CD4-positive, CD25-positive, alpha-beta regulatory T cell (primary cell): ENCODE measurements at regions not wholly inside any gene's neighbourhood (a gene's known extent, or its start where the extent isn't known, plus 50 kb on each side); places are given as distances from the start of the nearest gene placed in this dataset.

ENCODE experiments used
- ATAC-seq, 2 donors: fragments of 150-1000 bp; cut with Tn5 transposase; one replicate each; pipeline ENCODE4 v1.10.0; 2021; ENCODE audit warnings: low read depth in 2 of 2, moderate number of reproducible peaks in 2 of 2, moderate library complexity in 1 of 2
- DNase-seq, 3 donors: peaks; one replicate each; pipeline versions ENCODE4 v3.0.0 to v3.0.0-alpha.2; 2012 to 2022; ENCODE audit warnings: mixed read lengths in 1 of 3
- H3K27ac ChIP-seq: one replicate; pipeline ENCODE4 v1.7.0; 2013; ENCODE audit warnings: mild to moderate bottlenecking, low read length; ENCODE audit not compliant: insufficient read depth, poor library complexity, severe bottlenecking
- H3K27me3 ChIP-seq: one replicate; pipeline ENCODE4 v1.7.0; 2013; ENCODE audit warnings: low read length; ENCODE audit not compliant: control insufficient read depth, insufficient read depth
- H3K36me3 ChIP-seq: one replicate; pipeline ENCODE4 v1.7.0; 2013; ENCODE audit warnings: mild to moderate bottlenecking, low read length, moderate library complexity; ENCODE audit not compliant: control insufficient read depth, insufficient read depth
- H3K4me1 ChIP-seq: 2 replicates; pipeline ENCODE4 v1.7.0; 2013; ENCODE audit warnings: mild to moderate bottlenecking, low read length; ENCODE audit not compliant: insufficient read depth, control insufficient read depth, poor library complexity, severe bottlenecking
- H3K4me3 ChIP-seq: one replicate; pipeline ENCODE4 v1.7.0; 2013; ENCODE audit warnings: low read depth, mild to moderate bottlenecking, low read length, moderate library complexity
- H3K9me3 ChIP-seq, 2 experiments: 1 replicate in 1 of 2; 2 replicates in 1 of 2; pipeline ENCODE4 v1.7.0; 2013; ENCODE audit warnings: low read length in 2 of 2, mild to moderate bottlenecking in 1 of 2, moderate library complexity in 1 of 2; ENCODE audit not compliant: control insufficient read depth in 2 of 2
- H3K27ac Mint-ChIP-seq, 3 donors: one replicate each; pipeline ENCODE4 v1.8.0; 2020 to 2022; ENCODE audit warnings: mild to moderate bottlenecking in 3 of 3, mixed read lengths in 3 of 3, moderate library complexity in 2 of 3
- H3K27me3 Mint-ChIP-seq: one replicate; pipeline ENCODE4 v1.8.0; 2022; ENCODE audit warnings: mild to moderate bottlenecking, mixed read lengths
- H3K36me3 Mint-ChIP-seq: one replicate; pipeline ENCODE4 v1.8.0; 2020; ENCODE audit warnings: mixed read lengths
- H3K4me1 Mint-ChIP-seq, 4 donors: one replicate each; pipeline ENCODE4 v1.8.0; 2020 to 2022; ENCODE audit warnings: mixed read lengths in 4 of 4, mild to moderate bottlenecking in 1 of 4
- H3K4me3 Mint-ChIP-seq, 4 donors: one replicate each; pipeline ENCODE4 v1.8.0; 2020 to 2022; ENCODE audit warnings: mild to moderate bottlenecking in 4 of 4, mixed read lengths in 4 of 4, moderate library complexity in 3 of 4
- H3K9me3 Mint-ChIP-seq, 7 donors: one replicate each; pipeline ENCODE4 v1.8.0; 2020 to 2022; ENCODE audit warnings: mixed read lengths in 7 of 7, mild to moderate bottlenecking in 3 of 7, moderate library complexity in 2 of 7

DNA sequence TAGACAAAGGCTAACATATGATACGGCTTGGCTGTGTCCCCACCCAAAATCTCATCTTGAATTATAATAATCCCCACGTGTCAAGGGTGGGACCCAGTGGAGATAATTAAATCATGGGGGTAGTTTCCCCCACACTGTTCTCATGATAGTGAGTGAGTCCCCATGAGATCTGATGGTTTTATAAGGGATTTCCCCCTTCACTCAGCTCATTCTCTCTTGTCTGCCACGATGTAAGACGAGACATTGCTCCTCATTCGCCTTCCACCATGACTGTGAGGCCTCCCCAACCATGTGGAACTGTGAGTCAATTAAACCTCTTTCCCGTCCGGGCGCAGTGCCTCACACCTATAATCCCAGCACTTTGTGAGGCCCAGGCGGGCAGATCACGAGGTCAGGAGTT, 143.5 kb downstream of the RXFP2 start:
- no peaks in the 10 kb centered on the region for H3K4me1 Mint-ChIP-seq
- no peak for ATAC-seq

DNA sequence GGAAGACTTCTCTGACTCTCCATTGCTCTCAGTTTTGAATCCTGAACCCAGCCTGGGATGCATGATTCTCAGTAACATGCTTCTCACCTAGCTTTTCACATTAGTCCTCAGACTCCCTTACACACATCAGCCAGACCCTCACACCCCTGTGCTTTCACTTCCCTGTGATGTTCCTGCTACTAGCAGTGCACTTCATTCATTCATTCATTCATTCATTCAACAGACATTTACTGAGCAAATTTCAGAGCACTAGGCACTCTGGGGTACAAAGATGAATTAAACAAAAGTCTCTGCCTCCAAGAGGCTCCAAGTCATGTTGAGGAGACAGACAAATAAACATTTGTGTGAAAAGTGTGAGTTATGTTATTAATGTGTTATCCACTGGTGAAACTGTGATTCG, 145.2 kb downstream of the RXFP2 start:
- H3K27me3 Mint-ChIP-seq: peaks cover 12% of the 10 kb centered on the region
- H3K27ac Mint-ChIP-seq: no peak overlapping the region
- Histone ChIP-seq H3K4me3 (no peak overlapping the region), H3K36me3 (no peaks in the 10 kb centered on the region), H3K9me3 (no peaks in the 10 kb centered on the region), H3K27me3 (peaks cover 2% of the 10 kb centered on the region), H3K4me1 (no peaks in the 10 kb centered on the region), H3K27ac (no peak overlapping the region)
- H3K4me3 Mint-ChIP-seq: no peak overlapping the region
- H3K9me3 Mint-ChIP-seq: peaks cover 0 to 2% (median 0%) of the 10 kb centered on the region in 7 donors
- no peaks in the 10 kb centered on the region for H3K36me3 Mint-ChIP-seq
- no peaks in the 10 kb centered on the region for H3K4me1 Mint-ChIP-seq
- DNase-seq: no peak
- no peak for ATAC-seq

More for the DNA sequence above, 143.5 kb downstream of the RXFP2 start:
- H3K4me3 Mint-ChIP-seq: no peak overlapping the region
- Histone ChIP-seq H3K4me3 (no peak overlapping the region), H3K27ac (no peak overlapping the region), H3K36me3 (no peaks in the 10 kb centered on the region), H3K4me1 (no peaks in the 10 kb centered on the region), H3K27me3 (peaks cover 2% of the 10 kb centered on the region), H3K9me3 (no peaks in the 10 kb centered on the region)
- H3K9me3 Mint-ChIP-seq: peaks cover 0 to 2% (median 0%) of the 10 kb centered on the region in 7 donors
- no peaks in the 10 kb centered on the region for H3K36me3 Mint-ChIP-seq
- H3K27me3 Mint-ChIP-seq: peaks cover 12% of the 10 kb centered on the region
- DNase-seq: no peak
- no peak overlapping the region for H3K27ac Mint-ChIP-seq

DNA sequence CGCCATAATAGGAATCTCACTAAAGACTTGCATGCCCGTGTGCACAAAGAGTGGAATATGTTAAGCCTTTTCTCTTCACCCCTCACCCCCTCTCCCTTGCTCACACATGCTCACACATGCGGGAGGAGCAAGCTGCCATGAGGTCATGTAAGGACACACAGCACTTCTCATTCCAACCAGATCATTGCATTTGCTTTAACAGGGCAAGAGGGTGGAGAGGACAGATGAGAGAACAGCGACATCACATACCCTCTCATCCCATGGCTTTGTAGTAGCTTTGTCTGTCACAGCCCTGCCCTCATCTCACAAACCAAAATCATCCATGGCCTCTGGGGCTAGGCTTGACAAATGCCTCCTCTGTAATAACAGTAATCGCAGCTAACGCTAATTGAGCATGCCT, 145.6 kb upstream of the FRY start:
- Mint-ChIP-seq H3K4me1 (no peaks in the 10 kb centered on the region), H3K27me3 (peaks cover 5% of the 10 kb centered on the region), H3K36me3 (no peaks in the 10 kb centered on the region), H3K9me3 (peaks cover 0 to 2% (median 0%) of the 10 kb centered on the region in 7 donors), H3K27ac (no peak overlapping the region), H3K4me3 (no peak overlapping the region)
- no peak overlapping the region for H3K4me3 ChIP-seq
- H3K4me1 ChIP-seq: no peaks in the 10 kb centered on the region
- no peak overlapping the region for H3K27ac ChIP-seq
- no peaks in the 10 kb centered on the region for H3K9me3 ChIP-seq
- ATAC-seq (no peak), DNase-seq (no peak)
- H3K27me3 ChIP-seq: no peaks in the 10 kb centered on the region
- no peaks in the 10 kb centered on the region for H3K36me3 ChIP-seq

DNA sequence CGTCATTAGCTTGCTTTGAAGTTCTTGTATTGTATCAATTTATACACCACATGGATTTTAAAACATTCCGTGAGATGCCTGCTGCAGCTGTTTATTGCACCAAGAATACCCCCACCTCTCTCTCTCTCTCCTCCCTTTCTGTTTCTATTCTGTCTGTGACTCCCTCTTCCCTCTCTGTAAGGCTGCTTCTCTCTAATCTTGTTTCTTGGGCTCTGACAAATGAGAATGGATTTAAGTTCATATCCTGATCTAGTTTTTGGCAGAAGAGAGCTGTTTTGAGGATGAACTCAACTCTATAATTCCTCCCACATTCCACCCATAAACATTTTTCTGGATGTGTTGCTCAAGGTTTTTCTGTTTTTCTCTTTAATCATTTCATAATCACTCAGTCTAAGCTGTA, 144.3 kb upstream of the FRY start:
- Histone ChIP-seq H3K27me3 (no peaks in the 10 kb centered on the region), H3K9me3 (no peaks in the 10 kb centered on the region), H3K36me3 (no peaks in the 10 kb centered on the region), H3K27ac (no peak overlapping the region), H3K4me1 (no peaks in the 10 kb centered on the region), H3K4me3 (no peak overlapping the region)
- H3K36me3 Mint-ChIP-seq: no peaks in the 10 kb centered on the region
- no peaks in the 10 kb centered on the region for H3K4me1 Mint-ChIP-seq
- DNase-seq: no peak
- H3K27ac Mint-ChIP-seq: no peak overlapping the region
- peaks cover under 1% of the 10 kb centered on the region for H3K27me3 Mint-ChIP-seq
- ATAC-seq: no peak
- no peak overlapping the region for H3K4me3 Mint-ChIP-seq
- peaks cover 0 to 2% (median 0%) of the 10 kb centered on the region in 7 donors for H3K9me3 Mint-ChIP-seq

DNA sequence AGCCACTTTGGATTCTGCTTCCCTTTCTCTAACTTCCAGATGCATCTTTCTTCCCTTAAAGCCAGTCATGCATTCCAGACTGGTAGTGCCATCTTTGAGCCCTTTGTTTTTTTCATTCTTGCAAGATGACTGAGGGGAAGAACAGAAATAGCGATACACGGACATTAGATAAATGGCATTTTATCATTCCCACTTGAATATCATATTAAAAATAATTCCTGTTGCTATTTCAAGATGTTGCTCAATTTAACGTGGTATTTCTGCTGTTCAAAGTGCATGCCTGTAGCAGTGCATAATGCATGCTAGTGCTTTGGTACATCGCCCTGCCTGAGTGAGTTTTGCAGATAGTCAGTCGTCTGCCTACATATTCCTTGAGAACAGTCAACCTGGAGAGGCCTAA, 140.6 kb upstream of the FRY start:
- no peak overlapping the region for H3K4me3 Mint-ChIP-seq

DNA sequence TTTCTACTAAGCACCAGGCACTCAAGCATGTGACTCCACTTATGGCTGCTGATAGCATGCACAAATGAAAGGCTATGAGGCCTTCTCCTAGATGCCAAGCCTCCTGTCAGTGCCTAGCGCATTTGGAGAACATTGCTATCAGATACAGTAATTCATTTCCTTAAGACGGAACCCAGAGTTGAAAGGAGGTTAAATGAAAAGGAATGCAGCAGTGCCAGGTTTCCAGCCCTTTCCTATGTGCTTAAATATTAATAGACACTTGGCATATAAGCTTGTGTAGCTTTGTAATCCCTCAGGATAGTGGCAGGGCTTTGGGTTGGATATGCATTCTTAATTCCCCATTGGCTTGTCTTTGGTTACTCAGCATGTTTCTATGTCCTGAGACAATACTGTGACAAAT, 140.1 kb upstream of the FRY start:
- ATAC-seq (no peak), DNase-seq (no peak)
- H3K27me3 Mint-ChIP-seq: peaks cover 4% of the 10 kb centered on the region
- peaks cover 0 to 2% (median 0%) of the 10 kb centered on the region in 7 donors for H3K9me3 Mint-ChIP-seq
- H3K27ac ChIP-seq: no peak overlapping the region
- no peak overlapping the region for H3K4me3 ChIP-seq
- H3K27ac Mint-ChIP-seq: no peak overlapping the region
- no peaks in the 10 kb centered on the region for H3K36me3 ChIP-seq
- H3K9me3 ChIP-seq: no peaks in the 10 kb centered on the region
- H3K4me3 Mint-ChIP-seq: no peak overlapping the region
- no peaks in the 10 kb centered on the region for H3K36me3 Mint-ChIP-seq
- no peaks in the 10 kb centered on the region for H3K4me1 Mint-ChIP-seq
- peaks cover 3% of the 10 kb centered on the region for H3K27me3 ChIP-seq
- no peaks in the 10 kb centered on the region for H3K4me1 ChIP-seq

More for the DNA sequence above, 140.6 kb upstream of the FRY start:
- Histone ChIP-seq H3K36me3 (no peaks in the 10 kb centered on the region), H3K27me3 (no peaks in the 10 kb centered on the region), H3K4me3 (no peak overlapping the region), H3K27ac (no peak overlapping the region), H3K9me3 (no peaks in the 10 kb centered on the region), H3K4me1 (no peaks in the 10 kb centered on the region)
- no peak overlapping the region for H3K27ac Mint-ChIP-seq
- no peaks in the 10 kb centered on the region for H3K4me1 Mint-ChIP-seq
- peaks cover 4% of the 10 kb centered on the region for H3K27me3 Mint-ChIP-seq
- DNase-seq (no peak), ATAC-seq (no peak)
- no peaks in the 10 kb centered on the region for H3K36me3 Mint-ChIP-seq
- peaks cover 0 to 2% (median 0%) of the 10 kb centered on the region in 7 donors for H3K9me3 Mint-ChIP-seq

DNA sequence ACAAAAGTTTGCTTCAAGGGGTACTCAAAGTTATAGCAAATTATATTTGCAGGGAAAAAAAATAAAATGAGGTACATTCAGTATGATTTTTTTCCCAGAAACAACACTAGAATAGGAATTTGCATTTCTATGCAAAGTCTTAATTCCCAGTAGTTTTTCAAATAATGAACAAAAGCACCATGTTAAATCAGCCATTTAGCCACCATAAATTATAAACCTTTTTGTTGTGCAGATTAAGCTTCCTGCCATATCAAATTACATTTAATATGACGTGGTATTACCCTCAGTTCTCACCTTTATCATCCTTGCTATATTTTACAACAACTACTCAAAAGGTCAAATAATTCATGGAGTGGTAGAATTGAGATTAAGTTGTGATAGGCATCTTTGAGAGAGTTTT, 136.6 kb upstream of the FRY start:
- Histone ChIP-seq H3K36me3 (no peaks in the 10 kb centered on the region), H3K27me3 (peaks cover 3% of the 10 kb centered on the region), H3K9me3 (no peaks in the 10 kb centered on the region), H3K4me3 (no peak overlapping the region), H3K27ac (no peak overlapping the region), H3K4me1 (no peaks in the 10 kb centered on the region)
- DNase-seq (no peak), ATAC-seq (no peak)
- Mint-ChIP-seq H3K36me3 (no peaks in the 10 kb centered on the region), H3K27me3 (peaks cover 4% of the 10 kb centered on the region), H3K4me3 (no peak overlapping the region), H3K4me1 (no peaks in the 10 kb centered on the region), H3K9me3 (no peaks in the 10 kb centered on the region), H3K27ac (no peak overlapping the region)

DNA sequence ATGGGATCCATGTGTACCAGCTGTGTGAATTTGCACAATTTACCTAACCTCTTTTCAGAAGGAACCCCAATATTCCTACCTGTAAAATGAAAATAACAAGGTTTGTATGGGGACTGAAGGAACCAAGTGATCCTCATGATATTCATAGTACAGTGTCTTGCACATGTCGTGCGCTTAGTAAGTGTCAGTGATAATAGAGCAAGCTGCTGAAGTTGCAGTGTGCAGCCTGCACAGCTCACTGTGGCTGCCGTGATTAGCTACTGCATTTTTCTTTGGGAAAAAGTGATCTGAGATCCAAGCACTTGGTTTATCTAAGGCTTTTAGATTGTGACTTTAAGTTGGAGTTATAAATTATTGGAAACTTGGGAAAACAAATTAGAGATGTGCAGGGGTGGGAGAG, 135.9 kb upstream of the FRY start:
- Mint-ChIP-seq H3K27ac (no peak overlapping the region), H3K27me3 (peaks cover 4% of the 10 kb centered on the region), H3K9me3 (no peaks in the 10 kb centered on the region), H3K36me3 (no peaks in the 10 kb centered on the region), H3K4me1 (no peaks in the 10 kb centered on the region), H3K4me3 (no peak overlapping the region)
- peaks cover 3% of the 10 kb centered on the region for H3K27me3 ChIP-seq
- no peak overlapping the region for H3K4me3 ChIP-seq
- H3K27ac ChIP-seq: no peak overlapping the region
- no peaks in the 10 kb centered on the region for H3K4me1 ChIP-seq
- H3K36me3 ChIP-seq: no peaks in the 10 kb centered on the region
- ATAC-seq (no peak), DNase-seq (no peak)
- H3K9me3 ChIP-seq: no peaks in the 10 kb centered on the region
